ENCODE measurements at regions not wholly inside any gene's neighbourhood (a gene's known extent, or its start where the extent isn't known, plus 50 kb on each side); places are given as distances from the start of the nearest gene placed in this dataset.
"Not testable (repeated sequence)": the region's sequence is repeated elsewhere in the genome, so short reads cannot be mapped to it uniquely, and the experiment has no call there.

DNA sequence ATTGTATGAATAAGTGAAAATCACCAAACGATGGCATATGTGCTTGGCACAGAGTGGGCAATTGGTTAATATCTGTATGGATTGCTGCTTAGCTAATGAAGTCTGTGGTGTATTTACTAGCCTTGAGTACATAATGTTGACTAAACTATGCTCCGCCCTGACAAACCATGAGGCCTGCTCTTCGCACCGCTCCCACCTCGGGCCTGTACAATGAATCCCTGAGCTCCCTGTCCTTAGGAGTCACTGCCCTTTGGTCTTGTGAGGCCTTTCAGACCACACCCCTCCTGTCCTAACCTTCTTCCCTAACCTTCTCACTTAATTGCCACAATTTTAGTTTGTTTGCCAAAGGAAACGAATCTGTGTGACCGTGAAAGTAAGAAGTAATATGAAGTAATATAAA lies 193.2 kb downstream of the POTED start:
- DNase-seq = not testable (repeated sequence)

Data from DMS79 (cell line).